ENCODE measurements at regions not wholly inside any gene's neighbourhood (a gene's known extent, or its start where the extent isn't known, plus 50 kb on each side); places are given as distances from the start of the nearest gene placed in this dataset.

GRCh38 chr1:56359056-56359455 is 220.3 kb downstream of the PLPP3 start:
- no TSS peak for BruUV-seq (replicated peaks)
- TF ChIP-seq ZNF737 (CRISPR knock-in tag; IDR thresholded peaks at IDR 0.05; ENCODE audit: borderline replicate concordance), result no peak
- TF ChIP-seq ZNF12 (CRISPR knock-in tag; IDR thresholded peaks at IDR 0.05), result no peak
- TF ChIP-seq PHF8 (CRISPR knock-in tag; IDR thresholded peaks at IDR 0.05), result no peak
- TF ChIP-seq FUBP1 (CRISPR knock-in tag; IDR thresholded peaks at IDR 0.05; ENCODE audit: borderline replicate concordance), result no peak
- no peak for TF ChIP-seq EED (CRISPR knock-in tag; IDR thresholded peaks at IDR 0.05)
- no peak for TF ChIP-seq NFKBIZ (CRISPR knock-in tag; IDR thresholded peaks at IDR 0.05)
- no peak for TF ChIP-seq MAFG (CRISPR knock-in tag; IDR thresholded peaks at IDR 0.05)
- TF ChIP-seq GMEB1 (CRISPR knock-in tag; IDR thresholded peaks at IDR 0.05; ENCODE audit: borderline replicate concordance), result no peak
- TF ChIP-seq ZNF543 (CRISPR knock-in tag; IDR thresholded peaks at IDR 0.05), result no peak
- TF ChIP-seq KDM5A (IDR thresholded peaks at IDR 0.05; ENCODE audit: borderline replicate concordance, low read length), result no peak
- TF ChIP-seq ZNF850 (CRISPR knock-in tag; conservative IDR thresholded peaks at IDR 0.05), result no peak
- TF ChIP-seq ZNF781 (CRISPR knock-in tag; IDR thresholded peaks at IDR 0.05; ENCODE audit: borderline replicate concordance, not compliant biosample characterization), result no peak
- TF ChIP-seq MLX (CRISPR knock-in tag; IDR thresholded peaks at IDR 0.05), result no peak
- no peak for TF ChIP-seq ZBTB21 (CRISPR knock-in tag; IDR thresholded peaks at IDR 0.05)
- no peak for TF ChIP-seq EP300 (IDR thresholded peaks at IDR 0.05; ENCODE audit: low read depth in 2 of 2, low read length in 2 of 2)
- no peak for TF ChIP-seq EP300 (CRISPR knock-in tag; IDR thresholded peaks at IDR 0.05; ENCODE audit: borderline replicate concordance)
- TF ChIP-seq ZNF597 (CRISPR knock-in tag; IDR thresholded peaks at IDR 0.05), result no peak

More at GRCh38 chr1:56359056-56359455, 220.3 kb downstream of the PLPP3 start:
- ATAC-seq (no peak), FAIRE-seq (no peak), DNase-seq (ENCODE audit: low spot score) (no peak)
- H3K9me3 ChIP-seq (ENCODE audit: low read length), result no peaks in the 10 kb centered on the region
- H3K9ac ChIP-seq (ENCODE audit: insufficient read depth, low read depth, low read length), result no peak overlapping the region
- ChIA-PET POLR2A (no interaction called here), CTCF (ENCODE audit: low intra/inter-chr PET ratio, low total read pairs) (no interaction called here)
- H3K4me1 ChIP-seq (ENCODE audit: insufficient read depth, low read length), result peaks cover 27% of the 10 kb centered on the region
- H3K4me2 ChIP-seq (ENCODE audit: low read depth, low read length), result no peak overlapping the region
- no peaks in the 10 kb centered on the region for H3K79me2 ChIP-seq (ENCODE audit: insufficient read depth, low read length)
- no peaks in the 10 kb centered on the region for H4K20me1 ChIP-seq (ENCODE audit: insufficient read depth, low read length)
- H3K36me3 ChIP-seq (replicated peaks in 1 of 2; ENCODE audit: control insufficient read depth in 1 of 2, insufficient read depth in 2 of 2, low read length in 2 of 2), result no peaks in the 10 kb centered on the region
- WGBS (ENCODE audit: low lambda C conversion rate), result 83% methylated on average over 2 of the region's 2 CpGs
- no peak overlapping the region for H3K4me3 ChIP-seq (replicated peaks in 1 of 3; ENCODE audit: insufficient read depth in 1 of 3, low read depth in 2 of 3, low read length in 3 of 3)
- in situ Hi-C loops (cut with HindIII; ENCODE audit: extremely low pct_ligation_motif_present, low pct_unique_long_range_greater_than_20kb) (no loop called here), intact Hi-C loops (cut with micrococcal nuclease; ENCODE audit: unreplicated experiment) (no loop called here)
- no peak overlapping the region for H2AFZ ChIP-seq (ENCODE audit: low read length)
- H3K27ac ChIP-seq (ENCODE audit: extremely low read length, insufficient read depth, low read length), result no peak overlapping the region
- H3K27me3 ChIP-seq (ENCODE audit: control insufficient read depth in 1 of 2, insufficient read depth in 2 of 2, low read length in 2 of 2), result no peaks in the 10 kb centered on the region
